GM12875 (cell line): ENCODE measurements at regions not wholly inside any gene's neighbourhood (a gene's known extent, or its start where the extent isn't known, plus 50 kb on each side); places are given as distances from the start of the nearest gene placed in this dataset.

Source experiments
- H3K4me3 ChIP-seq: one replicate; pipeline ENCODE4 v1.5.1; 2011; ENCODE audit warnings: low read depth, low read length, control low read depth
- CTCF ChIP-seq: IDR thresholded peaks from 2 replicates; pipeline ENCODE4 v1.5.1; 2011; ENCODE audit warnings: low read depth, mild to moderate bottlenecking, control low read depth, inconsistent platforms, low read length, moderate library complexity, borderline replicate concordance; ENCODE audit not compliant: insufficient read depth

- no peak overlapping the region for H3K4me3 ChIP-seq
- no peak for TF ChIP-seq CTCF
Measured at GRCh38 chr2:71749671-71750101, 296.3 kb downstream of the DYSF start.

GRCh38 chr2:71748227-71748626, 294.9 kb downstream of the DYSF start:
- TF ChIP-seq CTCF, result no peak
- no peak overlapping the region for H3K4me3 ChIP-seq

- H3K4me3 ChIP-seq, result no peak overlapping the region
- no peak for TF ChIP-seq CTCF
Measured at GRCh38 chr2:71747559-71747958, 294.2 kb downstream of the DYSF start.

GRCh38 chr2:71746946-71747501, 293.7 kb downstream of the DYSF start:
- no peak overlapping the region for H3K4me3 ChIP-seq
- no peak for TF ChIP-seq CTCF

- no peak overlapping the region for H3K4me3 ChIP-seq
- TF ChIP-seq CTCF, result no peak
Measured at GRCh38 chr2:71744781-71745180, 291.4 kb downstream of the DYSF start.

- TF ChIP-seq CTCF, result no peak
- no peak overlapping the region for H3K4me3 ChIP-seq
Measured at GRCh38 chr2:71743995-71744675, 290.8 kb downstream of the DYSF start.

GRCh38 chr2:71742953-71743601, 289.7 kb downstream of the DYSF start:
- no peak for TF ChIP-seq CTCF
- no peak overlapping the region for H3K4me3 ChIP-seq
